T-helper 2 cell (primary cell): ENCODE measurements at regions not wholly inside any gene's neighbourhood (a gene's known extent, or its start where the extent isn't known, plus 50 kb on each side); places are given as distances from the start of the nearest gene placed in this dataset.

Experiments
- DNase-seq, 5 experiments: peaks; one replicate each; pipeline versions ENCODE4 v3.0.0 to v3.0.0-alpha.2; 2012 to 2022

DNA sequence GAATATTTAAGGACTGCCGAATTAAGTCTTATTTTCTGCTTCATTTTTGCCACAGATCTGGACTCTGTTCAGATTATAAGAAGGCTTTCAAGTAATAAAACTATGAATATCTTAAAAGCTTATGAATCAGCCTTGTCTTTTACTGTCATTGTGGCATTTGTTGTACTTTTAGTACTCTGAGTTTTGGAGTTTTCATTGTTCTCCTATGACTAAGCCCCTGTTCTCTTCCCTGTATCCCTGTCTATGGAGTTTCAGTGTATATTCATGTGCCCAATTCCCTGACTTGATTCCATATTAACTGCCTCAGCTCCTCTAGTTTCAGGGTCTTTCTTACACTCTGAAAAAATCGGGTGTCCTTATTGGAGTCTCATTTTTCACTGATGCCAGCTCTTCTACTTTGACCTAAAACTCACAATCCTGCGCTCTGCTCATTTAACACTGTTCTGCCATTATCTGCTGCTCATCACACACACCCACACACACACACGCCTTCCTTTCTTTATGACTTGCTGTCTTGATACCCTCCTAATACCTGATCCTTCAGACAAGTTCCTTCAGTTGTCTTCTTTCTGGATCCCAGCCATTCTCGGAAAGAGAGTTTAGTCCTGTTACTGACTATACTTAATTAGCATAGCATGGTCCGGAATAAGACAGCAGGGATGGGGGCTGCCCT lies 511.8 kb downstream of the CPS1 start:
- DNase-seq: no peak

DNA sequence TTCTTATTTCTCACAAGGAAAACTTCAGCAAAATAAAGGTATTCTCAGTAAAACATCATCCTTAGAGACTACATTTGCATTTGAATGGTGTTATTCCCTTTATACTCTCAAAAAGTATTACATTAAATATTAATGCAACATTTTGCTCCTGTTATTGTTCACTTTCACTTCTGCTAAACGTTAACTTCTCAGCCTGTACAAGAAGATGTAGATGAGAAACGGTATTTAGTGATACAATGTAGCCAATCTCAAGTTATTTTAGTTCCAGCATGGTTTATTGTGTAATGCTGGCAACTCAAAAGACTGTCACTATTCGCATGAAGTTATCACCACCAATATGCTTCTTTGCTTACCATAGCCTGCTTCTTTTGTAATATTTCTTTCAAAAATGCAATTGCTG lies 514.1 kb downstream of the CPS1 start:
- DNase-seq: no peak

DNA sequence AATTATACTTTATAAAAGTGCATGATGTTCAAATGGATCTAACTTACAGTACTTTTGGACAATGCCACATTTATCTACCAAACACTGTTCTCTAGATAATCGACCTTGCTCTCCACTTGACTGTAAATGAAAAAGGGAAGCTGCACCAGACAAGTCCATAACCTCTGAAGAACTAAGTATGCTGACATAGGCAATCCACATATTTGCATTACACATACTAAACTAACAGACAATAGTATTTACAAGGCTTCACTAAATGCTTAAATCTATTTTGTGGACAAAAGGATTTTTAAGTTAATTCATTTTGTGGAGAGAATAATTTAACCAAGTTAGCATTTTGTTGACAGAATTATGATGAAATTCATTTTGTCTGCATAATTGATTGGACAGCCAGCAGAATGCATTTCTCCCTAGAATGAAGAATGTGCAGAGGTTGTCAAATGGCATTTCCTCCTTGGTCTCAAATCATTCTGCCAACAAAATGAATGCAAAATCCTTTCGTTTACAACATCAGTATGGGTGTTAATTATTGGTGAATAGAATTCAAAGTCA lies 520.9 kb downstream of the CPS1 start:
- no peak for DNase-seq

DNA sequence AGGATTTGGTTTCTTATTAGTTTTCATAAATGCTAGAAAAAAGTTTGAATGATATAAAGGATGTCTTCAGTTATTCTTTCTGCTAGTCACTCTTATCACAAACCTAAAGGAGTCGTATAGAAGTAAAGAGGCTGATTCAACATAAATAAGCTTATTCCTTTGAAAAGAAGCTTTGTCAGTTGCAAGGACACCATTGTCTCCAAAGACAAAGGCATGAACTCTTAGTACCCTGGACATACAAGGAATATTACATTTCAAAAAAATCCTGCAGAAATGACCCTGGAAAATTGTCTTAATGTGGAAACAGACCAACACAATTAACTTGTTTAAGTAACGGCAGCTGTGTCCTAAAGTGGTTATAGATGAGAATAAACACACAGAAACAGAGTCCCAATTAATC lies 528.0 kb downstream of the CPS1 start:
- no peak for DNase-seq

DNA sequence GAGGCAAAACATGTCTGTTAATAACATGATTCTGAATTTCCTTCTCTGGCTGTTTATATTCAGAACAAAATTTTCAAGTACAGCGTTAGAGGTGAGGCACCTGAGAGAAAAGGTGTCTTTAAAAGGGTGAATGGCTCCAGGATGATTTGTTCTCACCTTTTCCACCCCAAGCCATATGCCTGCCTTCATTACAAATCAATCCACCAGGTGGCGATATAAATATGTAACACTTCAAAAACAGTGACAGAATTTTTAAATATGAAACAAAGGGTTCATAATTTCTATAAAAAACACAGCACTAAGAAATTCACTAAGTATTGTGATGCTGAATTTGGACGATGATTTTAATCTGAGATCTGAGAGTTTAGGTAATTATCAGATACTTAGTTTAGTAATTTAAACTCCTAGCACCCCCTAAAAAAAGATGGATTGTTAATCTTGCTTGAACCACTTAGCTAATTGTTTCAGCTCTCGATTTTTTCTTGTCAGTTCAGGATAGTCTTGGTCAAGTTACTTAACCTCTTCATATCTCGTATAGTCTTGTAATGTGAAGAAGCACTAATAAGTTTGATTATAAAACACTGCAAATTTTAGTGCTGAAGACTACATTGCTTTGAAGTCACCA lies 528.8 kb downstream of the CPS1 start:
- peak in 1 of 5 experiments; percentile 9 for DNase-seq

DNA sequence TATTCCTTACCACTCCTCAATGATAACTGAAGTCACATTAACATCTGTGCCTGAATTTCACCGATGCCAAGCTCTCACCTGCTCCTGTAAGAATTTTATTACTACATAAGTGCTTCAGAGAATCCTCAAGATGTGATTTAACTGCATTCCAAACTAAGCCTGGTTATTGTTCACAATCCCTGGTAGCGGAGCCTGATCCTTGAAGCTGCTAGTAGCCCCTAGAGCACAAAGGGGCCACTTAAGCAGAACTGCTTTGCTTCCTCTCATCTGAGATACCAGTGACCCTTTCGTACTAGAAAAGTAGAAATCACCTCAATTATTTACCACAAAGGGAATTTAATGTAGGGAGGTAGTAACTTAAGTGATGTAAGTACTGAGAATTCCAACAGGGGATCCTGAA lies 529.6 kb downstream of the CPS1 start:
- DNase-seq: no peak

DNA sequence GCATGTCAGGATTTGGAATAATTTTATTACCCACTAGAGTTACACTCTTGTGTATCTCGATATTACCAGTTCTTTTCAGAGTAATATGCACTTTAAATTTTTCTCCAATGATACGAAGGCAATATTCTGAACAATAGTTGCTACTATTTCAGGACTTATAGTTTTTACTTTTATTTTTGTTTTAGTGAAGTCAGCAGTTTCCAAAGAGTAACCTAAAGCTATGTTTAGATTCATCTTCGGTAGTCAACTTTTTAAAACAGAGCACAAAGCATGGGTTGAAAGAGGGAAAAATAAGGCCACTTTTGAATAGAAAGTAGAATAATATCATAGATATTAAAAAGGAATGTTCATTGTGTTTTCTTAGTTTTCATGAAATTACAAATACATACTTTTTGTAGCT lies 532.7 kb downstream of the CPS1 start:
- DNase-seq: no peak

DNA sequence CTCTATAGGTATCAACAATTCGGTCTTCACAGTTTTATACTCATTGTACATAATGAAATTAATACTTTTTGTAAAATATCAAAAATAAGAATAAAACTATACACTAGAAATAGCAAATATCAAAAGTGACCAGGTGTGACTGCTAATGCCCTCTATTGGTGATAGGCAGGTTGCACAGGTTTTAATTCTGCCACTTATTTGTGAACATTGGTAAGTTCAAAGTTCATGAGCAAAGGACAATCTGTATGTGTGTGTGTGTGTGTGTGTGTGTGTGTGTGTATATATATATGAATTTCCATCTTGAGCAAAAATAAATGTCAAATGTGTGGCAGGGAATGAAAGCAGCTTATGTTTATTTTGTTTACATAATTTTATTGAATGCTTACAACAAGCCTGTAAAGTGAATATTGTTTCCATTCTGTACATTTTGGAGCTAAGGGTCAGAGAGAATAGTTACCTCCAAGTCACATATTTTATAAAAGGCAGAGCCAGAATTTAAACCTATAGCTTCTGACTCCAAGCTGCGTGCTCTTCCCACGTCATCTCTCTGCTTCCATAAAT lies 537.4 kb downstream of the CPS1 start:
- DNase-seq: peak in 1 of 5 experiments; percentile 6

DNA sequence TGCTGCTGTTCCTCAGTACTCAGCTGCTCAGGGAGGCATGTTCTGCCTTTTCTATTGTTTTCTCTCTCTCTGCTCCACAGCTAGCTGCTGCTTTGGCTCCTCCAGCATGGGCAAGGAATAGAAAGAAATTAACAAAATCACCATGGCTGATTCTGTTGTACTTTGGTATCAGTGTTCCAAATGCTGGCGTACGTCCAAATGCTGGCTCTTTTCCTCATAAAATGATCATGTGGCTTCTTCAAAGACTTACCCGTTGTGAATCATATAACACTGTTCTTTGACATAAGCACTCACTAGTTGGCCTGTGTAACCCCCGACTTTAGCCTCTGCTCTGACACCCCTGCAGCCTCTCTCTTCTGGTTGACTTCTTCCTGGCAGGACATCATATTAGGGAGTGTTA lies 547.6 kb downstream of the CPS1 start:
- no peak for DNase-seq

DNA sequence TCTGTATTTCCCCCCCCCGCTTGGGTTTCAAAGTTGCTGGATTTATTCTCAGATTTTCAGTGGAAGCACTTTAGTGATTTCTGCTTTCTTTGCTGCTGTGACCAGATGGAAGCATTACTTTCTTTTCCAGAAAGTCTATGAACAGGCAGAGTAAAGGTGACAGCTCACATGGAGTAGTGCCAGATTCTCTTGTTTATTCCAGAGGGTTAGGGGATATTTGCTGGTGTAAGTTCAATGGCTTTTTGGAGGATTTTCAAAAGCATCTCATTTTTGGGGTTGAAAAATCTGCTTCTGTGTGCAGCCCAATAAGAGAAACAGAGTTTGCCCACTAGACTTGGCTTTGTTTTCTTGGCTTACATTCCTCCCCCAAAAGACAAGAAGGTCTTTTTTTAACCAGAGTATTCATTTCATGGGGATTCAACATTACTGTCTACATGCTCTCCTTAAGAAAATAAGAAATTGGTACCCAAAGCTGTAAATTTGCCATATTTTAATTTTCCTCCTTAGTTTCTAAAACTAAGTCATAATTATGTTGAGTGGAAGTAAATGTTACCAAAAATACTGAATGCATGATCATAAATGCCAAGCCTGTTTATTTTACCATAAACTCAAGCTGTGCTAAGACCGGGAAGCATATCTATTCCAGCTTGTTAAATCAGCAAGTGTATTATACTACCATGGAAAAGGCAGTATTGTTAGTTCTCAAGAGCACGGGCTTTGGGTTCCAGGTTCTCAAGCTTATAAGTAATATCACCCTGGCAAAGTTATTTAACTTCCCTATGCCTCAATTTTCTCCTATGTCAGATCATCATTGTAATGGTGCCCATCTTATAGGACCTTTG lies 557.2 kb downstream of the CPS1 start:
- DNase-seq: no peak

DNA sequence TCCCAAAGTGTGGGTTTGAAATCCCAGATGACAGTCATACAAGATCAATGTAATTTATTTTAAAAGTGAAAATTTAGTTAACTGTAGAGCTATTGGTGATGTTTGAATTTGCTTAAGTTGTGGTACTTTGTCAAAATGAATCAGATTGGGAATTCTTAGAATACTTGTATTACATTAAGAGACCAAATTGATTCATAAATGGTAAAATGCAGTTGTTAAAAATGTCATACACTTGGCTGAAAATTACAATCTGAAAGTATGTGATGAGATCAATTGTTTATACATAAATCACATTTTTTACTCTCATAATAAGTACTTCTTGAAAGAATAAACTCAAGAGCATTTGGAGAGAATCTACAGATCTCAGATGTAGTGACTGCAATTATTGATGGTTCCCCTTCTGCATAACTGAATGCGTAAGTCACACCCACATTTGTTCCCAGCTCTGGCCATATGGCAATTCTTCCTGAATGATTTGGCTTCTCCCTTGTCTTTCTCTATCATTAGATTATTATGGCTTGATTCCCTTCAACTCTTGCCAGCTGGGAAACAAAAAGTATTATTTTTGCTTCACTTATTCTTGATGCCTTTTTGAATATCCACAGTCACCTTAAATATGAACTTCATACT lies 558.5 kb downstream of the CPS1 start:
- DNase-seq: no peak

DNA sequence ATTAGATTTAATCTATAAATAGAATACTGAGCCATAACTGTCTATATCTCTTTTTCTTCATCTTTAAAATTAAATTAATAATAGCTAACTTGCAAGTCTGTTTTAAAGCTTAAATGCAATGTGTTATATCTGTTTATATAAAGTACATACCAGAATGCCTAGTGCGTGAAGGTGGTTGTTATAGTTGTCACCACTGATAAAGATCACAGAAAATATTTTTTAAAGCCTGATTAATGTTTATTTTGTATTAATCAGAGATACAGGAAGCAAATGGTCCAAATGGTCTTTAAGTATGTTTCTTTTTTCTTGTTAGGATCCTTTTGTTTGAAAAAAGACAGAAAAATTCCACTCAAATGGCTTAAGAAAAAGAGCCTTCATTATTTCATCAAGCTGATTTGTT lies 560.6 kb downstream of the CPS1 start:
- no peak for DNase-seq

DNA sequence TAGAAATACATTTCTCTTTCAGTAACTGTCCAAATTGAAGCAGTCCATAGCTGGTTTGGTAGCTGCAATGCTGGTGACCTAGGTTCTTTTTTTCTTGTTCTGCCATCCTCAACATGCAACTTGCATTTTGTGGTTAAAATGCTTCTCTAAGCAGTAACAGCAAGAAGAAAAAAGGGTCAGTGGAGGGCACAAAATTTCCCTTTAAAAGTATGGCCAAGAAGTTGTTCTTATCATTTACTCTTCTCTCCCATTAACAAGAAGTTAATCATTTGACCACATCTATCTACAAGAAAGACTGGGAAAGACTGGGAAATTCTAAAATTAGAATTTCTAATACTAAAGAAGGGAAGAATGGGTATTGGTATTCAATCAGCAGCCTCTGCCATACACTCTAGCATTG lies 569.9 kb downstream of the CPS1 start:
- DNase-seq: no peak

DNA sequence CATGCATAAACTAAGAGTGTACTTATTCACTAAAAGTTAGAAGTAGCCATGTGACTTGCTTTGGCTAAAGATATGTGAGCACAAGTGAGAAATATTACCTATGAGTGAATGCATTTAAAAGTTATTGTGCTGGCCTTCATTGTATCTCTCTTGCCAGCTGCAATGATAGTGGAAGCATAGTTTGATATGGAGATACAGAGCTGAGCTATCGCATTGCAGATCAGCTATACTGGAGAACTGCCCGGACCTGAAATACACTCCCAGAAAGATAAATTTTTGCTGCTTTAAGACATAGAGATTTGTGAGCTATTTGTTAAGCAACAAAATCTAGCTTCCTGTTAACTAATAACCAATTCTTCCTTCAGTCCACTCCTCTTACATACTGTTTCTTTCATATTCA lies 571.1 kb downstream of the CPS1 start:
- no peak for DNase-seq

DNA sequence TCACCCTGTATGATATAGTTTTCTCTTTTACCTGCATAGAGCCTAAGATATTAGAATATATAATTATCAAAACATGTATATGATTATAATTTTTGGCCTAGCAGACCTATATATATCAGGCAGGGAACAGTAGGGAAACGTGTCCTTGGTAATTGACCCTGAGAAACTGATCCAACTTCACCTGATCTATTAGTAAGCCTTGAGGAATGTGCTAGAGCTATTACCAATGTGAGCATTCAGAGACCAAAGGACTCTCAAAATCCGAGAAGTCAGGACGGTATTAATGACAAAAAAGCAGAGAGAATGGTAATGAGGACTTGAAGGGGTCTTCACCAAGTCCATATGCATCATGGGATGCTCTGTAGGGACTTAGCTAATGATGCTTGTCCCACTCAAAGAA lies 571.9 kb downstream of the CPS1 start:
- no peak for DNase-seq

DNA sequence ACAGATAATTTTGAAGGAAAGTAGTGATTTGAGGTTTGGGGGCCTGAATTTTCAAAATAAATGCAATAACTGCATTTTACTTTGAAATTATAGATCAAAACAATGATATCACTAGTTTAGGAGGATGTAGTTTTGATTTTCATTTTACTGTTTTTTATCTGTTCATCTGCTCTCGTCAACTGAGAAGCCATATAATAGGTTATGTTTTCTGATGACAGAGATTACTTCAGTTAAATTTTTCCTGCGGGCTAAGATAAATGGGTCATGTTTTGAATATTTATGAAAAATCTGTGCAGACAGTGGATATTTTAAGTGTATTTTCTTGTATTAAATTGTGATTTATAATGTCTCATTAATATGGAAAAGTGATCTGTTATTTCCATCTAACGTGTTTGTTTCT lies 573.4 kb downstream of the CPS1 start:
- DNase-seq: no peak

DNA sequence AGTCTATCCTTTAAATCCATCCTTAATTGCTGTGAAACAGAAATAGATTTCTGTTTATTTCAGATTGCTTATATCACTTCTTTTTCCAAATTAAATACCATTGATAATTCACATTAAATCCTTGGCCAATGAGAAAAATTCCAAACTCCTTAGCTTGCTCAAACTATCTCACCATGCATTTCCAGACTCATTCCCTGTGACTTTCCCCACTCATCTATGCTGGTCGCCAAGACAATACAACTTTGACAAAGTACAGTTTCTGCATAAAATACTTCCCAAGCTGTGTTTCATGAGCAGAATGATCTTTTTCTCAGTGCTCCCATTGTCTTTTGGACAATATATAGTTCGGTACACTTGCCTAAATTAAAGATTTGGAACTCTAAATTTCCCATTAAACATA lies 575.6 kb downstream of the CPS1 start:
- DNase-seq: no peak

DNA sequence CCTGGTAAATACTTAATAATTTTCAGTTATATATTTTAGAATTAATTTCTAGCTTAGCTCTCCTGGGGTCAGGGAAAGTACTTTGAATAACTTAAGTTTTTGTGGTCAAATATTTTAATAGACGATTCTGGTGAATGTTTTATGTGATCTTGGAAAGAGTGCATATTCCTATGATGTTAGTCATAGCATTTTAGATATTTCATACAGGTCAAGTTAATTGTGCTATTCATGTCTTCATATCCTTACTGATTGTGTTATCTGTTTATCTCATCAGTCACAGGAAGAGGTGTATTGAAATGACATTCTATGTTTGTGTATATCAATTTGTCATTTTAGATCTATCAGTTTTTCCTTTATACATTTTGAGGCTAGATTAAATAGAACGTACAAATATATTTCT lies 576.2 kb downstream of the CPS1 start:
- DNase-seq: no peak

DNA sequence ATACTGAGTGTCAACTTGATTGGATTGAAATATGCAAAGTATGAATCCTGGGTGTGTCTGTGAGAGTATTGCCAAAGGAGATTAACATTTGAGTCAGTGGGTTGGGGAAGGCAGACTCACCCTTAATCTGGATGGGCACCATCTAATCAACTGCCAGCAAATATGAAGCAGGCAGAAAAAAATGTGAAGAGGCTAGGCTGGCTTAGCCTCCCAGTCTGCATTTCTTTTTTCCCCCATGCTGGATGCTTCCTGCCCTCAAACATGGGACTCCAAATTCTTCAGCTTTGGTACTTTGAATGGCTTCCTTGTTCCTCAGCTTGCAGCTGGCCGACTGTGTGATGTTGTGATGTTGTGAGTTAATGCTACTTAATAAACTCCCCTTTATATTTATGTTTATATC lies 577.4 kb downstream of the CPS1 start:
- DNase-seq: no peak

DNA sequence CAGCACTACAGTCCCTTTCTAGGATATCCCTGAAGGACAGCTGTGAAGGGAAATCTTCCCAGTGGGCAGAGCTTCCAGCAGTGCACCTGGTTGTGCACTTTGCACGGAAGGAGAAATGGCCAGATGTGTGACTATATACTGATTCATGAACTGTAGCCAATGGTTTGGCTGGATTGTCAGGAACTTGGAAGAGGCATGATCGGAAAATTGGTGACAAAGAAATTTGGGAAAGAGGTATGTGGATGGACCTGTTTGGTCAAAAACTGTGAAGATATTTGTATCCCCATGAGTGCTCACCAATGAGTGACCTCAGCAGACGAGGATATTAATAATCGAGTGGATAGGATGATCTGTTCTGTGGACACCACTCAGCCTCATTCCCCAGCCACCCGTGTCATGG lies 582.2 kb downstream of the CPS1 start:
- no peak for DNase-seq

DNA sequence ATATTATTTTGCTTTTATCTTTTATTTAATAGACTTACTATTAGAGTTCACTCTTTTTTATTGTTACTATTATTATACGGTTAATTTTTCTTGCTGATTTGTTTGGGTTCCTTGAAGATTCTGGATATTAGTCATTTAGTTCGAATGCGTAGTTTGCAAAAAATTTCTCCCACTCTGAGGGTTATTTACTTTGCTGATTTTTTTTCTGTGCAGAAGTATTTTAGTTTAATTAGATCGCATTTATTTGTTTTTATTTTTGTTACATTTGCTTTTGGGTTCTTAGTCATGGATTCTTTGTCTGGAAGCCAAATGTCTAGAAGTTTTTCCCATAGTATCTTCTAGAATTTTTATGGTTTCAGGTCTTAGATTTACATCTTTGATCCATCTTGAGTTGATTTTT lies 585.2 kb downstream of the CPS1 start:
- no peak for DNase-seq

DNA sequence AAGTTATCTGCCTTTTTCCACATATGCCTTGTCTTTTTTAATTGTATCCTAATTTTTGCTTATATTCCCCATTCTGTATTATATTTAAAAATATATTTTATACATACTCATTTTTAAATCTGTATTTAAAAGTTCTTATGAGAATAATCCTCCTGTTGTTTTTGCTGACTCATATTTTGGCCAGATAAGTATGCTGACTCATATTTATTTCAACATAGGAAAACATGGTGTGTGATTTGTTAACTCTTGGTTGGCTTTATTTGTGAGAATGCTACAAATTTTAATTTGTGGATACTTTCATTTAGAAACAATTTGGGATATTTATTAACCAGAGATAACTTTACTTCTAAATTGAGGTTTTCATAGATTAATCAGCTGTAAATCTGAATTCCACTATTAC lies 587.7 kb downstream of the CPS1 start:
- no peak for DNase-seq
